Suprapubic skin (tissue), 4 donors: ENCODE measurements at regions not wholly inside any gene's neighbourhood (a gene's known extent, or its start where the extent isn't known, plus 50 kb on each side); places are given as distances from the start of the nearest gene placed in this dataset.

Source experiments
- DNase-seq, 2 donors: peaks; one replicate each; pipeline ENCODE4 v3.0.0-alpha.2; 2019; ENCODE audit warnings: low spot score in 2 of 2
- H3K27ac ChIP-seq: fragments of 200-600 bp; sonication (generic); one replicate; pipeline ENCODE4 v1.5.1; 2019
- H3K27me3 ChIP-seq: fragments of 200-600 bp; sonication (generic); one replicate; pipeline ENCODE4 v1.5.1; 2019
- H3K36me3 ChIP-seq: fragments of 200-600 bp; sonication (generic); one replicate; pipeline ENCODE4 v1.5.1; 2019
- H3K4me1 ChIP-seq: fragments of 200-600 bp; sonication (generic); one replicate; pipeline ENCODE4 v1.5.1; 2019
- H3K4me3 ChIP-seq: fragments of 200-600 bp; sonication (generic); one replicate; pipeline ENCODE4 v1.5.1; 2019; ENCODE audit warnings: mild to moderate bottlenecking
- H3K9me3 ChIP-seq: fragments of 200-600 bp; sonication (generic); one replicate; pipeline ENCODE4 v1.5.1; 2019
- CTCF ChIP-seq, 2 donors: fragments of 200-600 bp in 1 of 2; fragments of 450-650 bp in 1 of 2; sonication (generic) in 1 of 2; IDR thresholded peaks; one replicate each; pipeline ENCODE4 v1.5.1; 2016 to 2019; ENCODE audit warnings: antibody characterized with exemption in 2 of 2, mild to moderate bottlenecking in 1 of 2, moderate library complexity in 1 of 2
- EP300 ChIP-seq: sonication (generic); formaldehyde crosslinking; IDR thresholded peaks from one replicate; pipeline ENCODE4 v1.6.1; 2017; ENCODE audit warnings: antibody characterized with exemption
- POLR2A ChIP-seq, 2 donors: fragments of 450-650 bp; IDR thresholded peaks; one replicate each; pipeline ENCODE4 v1.6.1; 2017; ENCODE audit warnings: antibody characterized with exemption in 2 of 2, mild to moderate bottlenecking in 2 of 2, moderate library complexity in 2 of 2
- POLR2AphosphoS5 ChIP-seq, 3 donors: sonication (generic); formaldehyde crosslinking; IDR thresholded peaks; one replicate each; pipeline ENCODE4 v1.6.1; 2017; ENCODE audit warnings: antibody characterized with exemption in 3 of 3
- WGBS: methylation state at CpG from one replicate; pipeline ENCODE4 v1.1.5; 2018; 5-methylcytosine and 5-hydroxymethylcytosine counted together

GRCh38 chr10:56561336-56561735, 200.3 kb upstream of the ZWINT start:
- H3K4me3 ChIP-seq, result no peak overlapping the region
- no peaks in the 10 kb centered on the region for H3K27me3 ChIP-seq
- WGBS, result 84% methylated on average over 3 of the region's 3 CpGs
- H3K27ac ChIP-seq, result no peak overlapping the region
- no peak for DNase-seq
- no peaks in the 10 kb centered on the region for H3K4me1 ChIP-seq
- H3K9me3 ChIP-seq, result no peaks in the 10 kb centered on the region
- TF ChIP-seq POLR2A (IDR thresholded peaks at IDR 0.05) (no peak), POLR2AphosphoS5 (IDR thresholded peaks at IDR 0.05) (no peak)
- H3K36me3 ChIP-seq, result no peaks in the 10 kb centered on the region

GRCh38 chr10:56551037-56551436, 190.0 kb upstream of the ZWINT start:
- H3K4me1 ChIP-seq, result no peaks in the 10 kb centered on the region
- no peak for TF ChIP-seq POLR2AphosphoS5 (IDR thresholded peaks at IDR 0.05)
- no peak overlapping the region for H3K27ac ChIP-seq
- 72% methylated on average over 9 of the region's 9 CpGs for WGBS
- no peak overlapping the region for H3K4me3 ChIP-seq
- DNase-seq, result no peak
- H3K9me3 ChIP-seq, result no peaks in the 10 kb centered on the region
- no peaks in the 10 kb centered on the region for H3K36me3 ChIP-seq
- no peaks in the 10 kb centered on the region for H3K27me3 ChIP-seq

- no peak for DNase-seq
- Histone ChIP-seq H3K36me3 (no peaks in the 10 kb centered on the region), H3K4me3 (no peak overlapping the region), H3K4me1 (no peaks in the 10 kb centered on the region), H3K27ac (no peak overlapping the region), H3K27me3 (no peaks in the 10 kb centered on the region), H3K9me3 (no peaks in the 10 kb centered on the region)
- TF ChIP-seq CTCF (IDR thresholded peaks at IDR 0.05) (no peak), POLR2AphosphoS5 (IDR thresholded peaks at IDR 0.05) (no peak), POLR2A (IDR thresholded peaks at IDR 0.05) (no peak), EP300 (no peak)
- WGBS, result 47% methylated on average over 4 of the region's 4 CpGs
These were observed 186.1 kb upstream of the ZWINT start for GRCh38 chr10:56547163-56547562.

GRCh38 chr10:56537984-56538383, 176.9 kb upstream of the ZWINT start:
- Histone ChIP-seq H3K36me3 (no peaks in the 10 kb centered on the region), H3K27me3 (no peaks in the 10 kb centered on the region), H3K4me1 (no peaks in the 10 kb centered on the region), H3K27ac (no peak overlapping the region), H3K9me3 (no peaks in the 10 kb centered on the region), H3K4me3 (no peak overlapping the region)
- TF ChIP-seq CTCF (IDR thresholded peaks at IDR 0.05), result no peak
- TF ChIP-seq POLR2AphosphoS5 (IDR thresholded peaks at IDR 0.05), result no peak
- no peak for TF ChIP-seq POLR2A (IDR thresholded peaks at IDR 0.05)
- TF ChIP-seq EP300, result no peak
- no peak for DNase-seq
- WGBS, result 42% methylated on average over 4 of the region's 4 CpGs

- no peaks in the 10 kb centered on the region for H3K36me3 ChIP-seq
- H3K27me3 ChIP-seq, result no peaks in the 10 kb centered on the region
- 77% methylated on average over 3 of the region's 3 CpGs for WGBS
- H3K4me1 ChIP-seq, result no peaks in the 10 kb centered on the region
- DNase-seq, result no peak
- no peaks in the 10 kb centered on the region for H3K9me3 ChIP-seq
- no peak overlapping the region for H3K4me3 ChIP-seq
- TF ChIP-seq CTCF (IDR thresholded peaks at IDR 0.05) (no peak), EP300 (no peak), POLR2AphosphoS5 (IDR thresholded peaks at IDR 0.05) (no peak), POLR2A (IDR thresholded peaks at IDR 0.05) (no peak)
- no peak overlapping the region for H3K27ac ChIP-seq
These were observed 161.1 kb upstream of the ZWINT start for GRCh38 chr10:56522166-56522565.

GRCh38 chr10:56508562-56508961, 147.5 kb upstream of the ZWINT start:
- Histone ChIP-seq H3K4me1 (no peaks in the 10 kb centered on the region), H3K9me3 (no peaks in the 10 kb centered on the region), H3K36me3 (no peaks in the 10 kb centered on the region), H3K4me3 (no peak overlapping the region), H3K27me3 (no peaks in the 10 kb centered on the region), H3K27ac (no peak overlapping the region)
- TF ChIP-seq POLR2A (IDR thresholded peaks at IDR 0.05) (no peak), POLR2AphosphoS5 (IDR thresholded peaks at IDR 0.05) (no peak)
- WGBS, result 90% methylated on average over 3 of the region's 3 CpGs
- DNase-seq, result peak in 1 of 2 donors; percentile 44

- no peaks in the 10 kb centered on the region for H3K27me3 ChIP-seq
- WGBS, result 90% methylated on average over 3 of the region's 3 CpGs
- no peaks in the 10 kb centered on the region for H3K9me3 ChIP-seq
- DNase-seq, result no peak
- H3K4me3 ChIP-seq, result no peak overlapping the region
- H3K27ac ChIP-seq, result no peak overlapping the region
- H3K36me3 ChIP-seq, result no peaks in the 10 kb centered on the region
- TF ChIP-seq POLR2A (IDR thresholded peaks at IDR 0.05), result no peak
- no peak for TF ChIP-seq CTCF (IDR thresholded peaks at IDR 0.05)
- TF ChIP-seq POLR2AphosphoS5 (IDR thresholded peaks at IDR 0.05), result no peak
- TF ChIP-seq EP300, result no peak
- no peaks in the 10 kb centered on the region for H3K4me1 ChIP-seq
These were observed 146.0 kb upstream of the ZWINT start for GRCh38 chr10:56507033-56507432.
